ENCODE measurements at regions not wholly inside any gene's neighbourhood (a gene's known extent, or its start where the extent isn't known, plus 50 kb on each side); places are given as distances from the start of the nearest gene placed in this dataset.
A peak's percentile ranks its signal among the peaks of the same experiment; 100 is the strongest.

DNA sequence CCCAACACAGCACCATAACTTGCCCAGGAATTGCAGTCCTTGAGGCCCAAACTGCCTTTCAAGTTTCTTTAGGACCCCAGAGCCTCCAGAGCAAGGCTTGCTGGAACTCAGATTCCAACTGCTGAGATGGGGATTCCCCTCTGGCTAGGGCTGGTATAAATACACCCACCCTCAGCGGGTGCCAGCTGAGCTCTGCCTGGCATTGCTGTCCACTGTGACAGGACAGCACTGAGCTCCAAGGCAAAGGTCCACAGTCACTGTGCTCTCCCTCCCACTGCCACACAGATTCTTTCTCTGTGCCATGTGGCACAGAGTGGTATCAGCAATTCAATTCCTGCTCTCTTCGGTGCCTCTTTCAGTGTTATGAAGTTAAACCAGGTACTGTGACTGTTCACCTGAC is 304.2 kb upstream of the LMCD1 start:
- Histone ChIP-seq H2BK5ac (ENCODE audit: low read depth, low read length, poor library complexity, severe bottlenecking) (no peak overlapping the region), H3K36me3 (ENCODE audit: control insufficient read depth in 1 of 2, insufficient read depth in 2 of 2, low read depth in 1 of 2, low read length in 2 of 2) (no peaks in the 10 kb centered on the region), H3K79me1 (replicated peaks; ENCODE audit: low read length, poor library complexity, severe bottlenecking) (no peaks in the 10 kb centered on the region), H3K9me3 (ENCODE audit: control insufficient read depth, low read length) (peaks cover 2% of the 10 kb centered on the region), H3K4me2 (ENCODE audit: low read length, poor library complexity, severe bottlenecking) (no peak overlapping the region), H3K14ac (ENCODE audit: low read length in 2 of 2) (no peak overlapping the region), H3K4ac (ENCODE audit: low read depth in 1 of 2, low read length in 2 of 2) (no peak overlapping the region), H3K27me3 (ENCODE audit: control insufficient read depth in 1 of 2, insufficient read depth in 1 of 2, low read length in 2 of 2) (peaks cover 0 to 11% of the 10 kb centered on the region in 2 experiments), H2AK5ac (ENCODE audit: low read length, severe bottlenecking) (no peak overlapping the region), H3K4me1 (ENCODE audit: control insufficient read depth, insufficient read depth, low read depth, low read length) (peaks cover 1% of the 10 kb centered on the region), H3K23ac (ENCODE audit: low read length in 2 of 2) (no peak overlapping the region), H2BK12ac (ENCODE audit: low read length in 2 of 2) (no peak overlapping the region), H4K8ac (ENCODE audit: low read length) (no peak overlapping the region), H2BK15ac (ENCODE audit: low read depth, poor library complexity, severe bottlenecking) (no peak overlapping the region), H4K91ac (ENCODE audit: low read length) (no peak overlapping the region), H3K18ac (ENCODE audit: low read depth in 1 of 2, low read length in 2 of 2) (no peak overlapping the region), H3K27ac (ENCODE audit: low read length, poor library complexity, severe bottlenecking) (no peak overlapping the region), H3K4me3 (ENCODE audit: insufficient read depth in 1 of 2, low read depth in 1 of 2, low read length in 2 of 2) (no peak overlapping the region), H3K9ac (ENCODE audit: low read length) (no peak overlapping the region), H2AFZ (ENCODE audit: low read depth, low read length) (no peak overlapping the region), H2BK120ac (ENCODE audit: low read depth, low read length) (no peak overlapping the region)
- DNase-seq: no peak
- 92% methylated on average over 2 of the region's 2 CpGs for WGBS

DNA sequence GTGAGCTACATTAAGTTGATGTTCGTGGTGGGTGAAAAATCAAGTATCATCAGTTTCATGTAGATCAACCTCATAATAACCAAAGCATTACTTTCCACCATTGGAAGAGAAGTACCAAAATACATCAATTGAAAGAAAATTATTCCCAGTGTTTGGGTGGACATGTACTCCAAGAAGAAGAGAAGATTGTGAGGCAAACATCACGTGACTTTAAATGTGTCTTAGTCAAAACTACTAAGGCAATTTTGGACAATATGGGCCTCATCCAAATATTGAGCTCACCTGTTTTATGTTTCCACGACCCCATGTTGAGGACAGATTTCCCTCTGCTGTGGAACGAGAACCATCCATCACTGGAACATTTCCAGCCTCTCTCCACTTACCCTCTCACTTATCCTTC is 303.0 kb upstream of the LMCD1 start:
- no peak for DNase-seq
- Histone ChIP-seq H3K9ac (ENCODE audit: low read length) (no peak overlapping the region), H3K36me3 (ENCODE audit: control insufficient read depth in 1 of 2, insufficient read depth in 2 of 2, low read depth in 1 of 2, low read length in 2 of 2) (no peaks in the 10 kb centered on the region), H2BK5ac (ENCODE audit: low read depth, low read length, poor library complexity, severe bottlenecking) (no peak overlapping the region), H4K91ac (ENCODE audit: low read length) (no peak overlapping the region), H3K4me3 (ENCODE audit: insufficient read depth in 1 of 2, low read depth in 1 of 2, low read length in 2 of 2) (no peak overlapping the region), H3K4ac (ENCODE audit: low read depth in 1 of 2, low read length in 2 of 2) (no peak overlapping the region), H2AFZ (ENCODE audit: low read depth, low read length) (no peak overlapping the region), H2AK5ac (ENCODE audit: low read length, severe bottlenecking) (no peak overlapping the region), H3K14ac (ENCODE audit: low read length in 2 of 2) (no peak overlapping the region), H3K27me3 (ENCODE audit: control insufficient read depth in 1 of 2, insufficient read depth in 1 of 2, low read length in 2 of 2) (peaks cover 0 to 11% of the 10 kb centered on the region in 2 experiments), H2BK12ac (ENCODE audit: low read length in 2 of 2) (no peak overlapping the region), H3K27ac (ENCODE audit: low read length, poor library complexity, severe bottlenecking) (no peak overlapping the region), H3K4me1 (ENCODE audit: control insufficient read depth, insufficient read depth, low read depth, low read length) (peaks cover 1% of the 10 kb centered on the region), H2BK15ac (ENCODE audit: low read depth, poor library complexity, severe bottlenecking) (no peak overlapping the region), H3K23ac (ENCODE audit: low read length in 2 of 2) (no peak overlapping the region), H3K4me2 (ENCODE audit: low read length, poor library complexity, severe bottlenecking) (no peak overlapping the region), H3K18ac (ENCODE audit: low read depth in 1 of 2, low read length in 2 of 2) (no peak overlapping the region), H2BK120ac (ENCODE audit: low read depth, low read length) (no peak overlapping the region), H3K79me1 (replicated peaks; ENCODE audit: low read length, poor library complexity, severe bottlenecking) (no peaks in the 10 kb centered on the region), H3K9me3 (ENCODE audit: control insufficient read depth, low read length) (peaks cover 2% of the 10 kb centered on the region), H4K8ac (ENCODE audit: low read length) (no peak overlapping the region)
- WGBS: 72% methylated on average over 3 of the region's 4 CpGs

DNA sequence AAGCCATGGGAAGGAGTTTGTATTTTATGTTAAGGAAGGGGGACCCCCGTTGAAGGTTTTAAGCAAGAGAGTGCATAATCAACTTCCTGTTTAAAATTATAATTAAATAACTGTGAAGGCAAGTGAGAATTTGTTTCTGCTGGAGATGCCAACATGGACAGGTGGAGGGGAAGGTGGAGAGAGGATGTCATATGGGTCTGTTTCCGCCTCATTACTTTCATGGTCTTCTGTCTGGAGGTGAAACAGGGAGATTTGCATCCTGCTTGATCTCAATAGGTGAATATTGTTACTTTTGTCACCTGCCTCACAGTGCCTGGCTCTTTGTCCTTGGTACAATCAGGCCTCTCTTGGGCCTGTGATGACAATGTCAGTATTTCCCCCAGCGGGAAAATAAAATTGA is 300.6 kb upstream of the LMCD1 start:
- no peak overlapping the region for H3K4me2 ChIP-seq (ENCODE audit: low read length, poor library complexity, severe bottlenecking)
- no peaks in the 10 kb centered on the region for H3K9me3 ChIP-seq (ENCODE audit: control insufficient read depth, low read length)
- no peak overlapping the region for H2AFZ ChIP-seq (ENCODE audit: low read depth, low read length)
- no peak overlapping the region for H3K18ac ChIP-seq (ENCODE audit: low read depth in 1 of 2, low read length in 2 of 2)
- no peak overlapping the region for H4K8ac ChIP-seq (ENCODE audit: low read length)
- H3K27me3 ChIP-seq (ENCODE audit: control insufficient read depth in 1 of 2, insufficient read depth in 1 of 2, low read length in 2 of 2): peaks cover 0 to 11% of the 10 kb centered on the region in 2 experiments
- no peak for DNase-seq
- H3K4me1 ChIP-seq (ENCODE audit: control insufficient read depth, insufficient read depth, low read depth, low read length): peaks cover 1% of the 10 kb centered on the region
- H3K23ac ChIP-seq (ENCODE audit: low read length in 2 of 2): no peak overlapping the region
- H2BK5ac ChIP-seq (ENCODE audit: low read depth, low read length, poor library complexity, severe bottlenecking): no peak overlapping the region
- H2AK5ac ChIP-seq (ENCODE audit: low read length, severe bottlenecking): no peak overlapping the region
- no peak overlapping the region for H3K9ac ChIP-seq (ENCODE audit: low read length)
- H3K36me3 ChIP-seq (ENCODE audit: control insufficient read depth in 1 of 2, insufficient read depth in 2 of 2, low read depth in 1 of 2, low read length in 2 of 2): no peaks in the 10 kb centered on the region
- no peak overlapping the region for H3K27ac ChIP-seq (ENCODE audit: low read length, poor library complexity, severe bottlenecking)
- no peak overlapping the region for H3K4me3 ChIP-seq (ENCODE audit: insufficient read depth in 1 of 2, low read depth in 1 of 2, low read length in 2 of 2)
- H3K79me1 ChIP-seq (replicated peaks; ENCODE audit: low read length, poor library complexity, severe bottlenecking): no peaks in the 10 kb centered on the region
- no peak overlapping the region for H3K4ac ChIP-seq (ENCODE audit: low read depth in 1 of 2, low read length in 2 of 2)
- no peak overlapping the region for H3K14ac ChIP-seq (ENCODE audit: low read length in 2 of 2)
- no peak overlapping the region for H4K91ac ChIP-seq (ENCODE audit: low read length)
- no peak overlapping the region for H2BK120ac ChIP-seq (ENCODE audit: low read depth, low read length)
- H2BK15ac ChIP-seq (ENCODE audit: low read depth, poor library complexity, severe bottlenecking): no peak overlapping the region
- WGBS: 92% methylated on average over 3 of the region's 3 CpGs
- no peak overlapping the region for H2BK12ac ChIP-seq (ENCODE audit: low read length in 2 of 2)

GRCh38 chr3:8201886-8202285 is 299.7 kb upstream of the LMCD1 start:
- no peaks in the 10 kb centered on the region for H3K9me3 ChIP-seq (ENCODE audit: control insufficient read depth, low read length)
- H2BK120ac ChIP-seq (ENCODE audit: low read depth, low read length): no peak overlapping the region
- no peak overlapping the region for H3K4me3 ChIP-seq (ENCODE audit: insufficient read depth in 1 of 2, low read depth in 1 of 2, low read length in 2 of 2)
- no peaks in the 10 kb centered on the region for H3K79me1 ChIP-seq (replicated peaks; ENCODE audit: low read length, poor library complexity, severe bottlenecking)
- H3K23ac ChIP-seq (ENCODE audit: low read length in 2 of 2): no peak overlapping the region
- H2AFZ ChIP-seq (ENCODE audit: low read depth, low read length): no peak overlapping the region
- H3K4me2 ChIP-seq (ENCODE audit: low read length, poor library complexity, severe bottlenecking): no peak overlapping the region
- peaks cover 1% of the 10 kb centered on the region for H3K4me1 ChIP-seq (ENCODE audit: control insufficient read depth, insufficient read depth, low read depth, low read length)
- no peak overlapping the region for H4K91ac ChIP-seq (ENCODE audit: low read length)
- no peak overlapping the region for H3K18ac ChIP-seq (ENCODE audit: low read depth in 1 of 2, low read length in 2 of 2)
- no peak overlapping the region for H3K14ac ChIP-seq (ENCODE audit: low read length in 2 of 2)
- no peaks in the 10 kb centered on the region for H3K36me3 ChIP-seq (ENCODE audit: control insufficient read depth in 1 of 2, insufficient read depth in 2 of 2, low read depth in 1 of 2, low read length in 2 of 2)
- H2AK5ac ChIP-seq (ENCODE audit: low read length, severe bottlenecking): no peak overlapping the region
- H3K27me3 ChIP-seq (ENCODE audit: control insufficient read depth in 1 of 2, insufficient read depth in 1 of 2, low read length in 2 of 2): peaks cover 0 to 11% of the 10 kb centered on the region in 2 experiments
- peak; percentile 77 for DNase-seq
- H4K8ac ChIP-seq (ENCODE audit: low read length): no peak overlapping the region
- H2BK12ac ChIP-seq (ENCODE audit: low read length in 2 of 2): no peak overlapping the region
- WGBS: 23% methylated on average over 4 of the region's 4 CpGs
- no peak overlapping the region for H2BK15ac ChIP-seq (ENCODE audit: low read depth, poor library complexity, severe bottlenecking)
- H3K9ac ChIP-seq (ENCODE audit: low read length): no peak overlapping the region
- no peak overlapping the region for H3K27ac ChIP-seq (ENCODE audit: low read length, poor library complexity, severe bottlenecking)
- H3K4ac ChIP-seq (ENCODE audit: low read depth in 1 of 2, low read length in 2 of 2): no peak overlapping the region
- no peak overlapping the region for H2BK5ac ChIP-seq (ENCODE audit: low read depth, low read length, poor library complexity, severe bottlenecking)

Measured in mesenchymal stem cell (in vitro differentiated cells and primary cell).